Panc1 (cell line): ENCODE measurements at regions not wholly inside any gene's neighbourhood (a gene's known extent, or its start where the extent isn't known, plus 50 kb on each side); places are given as distances from the start of the nearest gene placed in this dataset.

Experiments used
- ATAC-seq: fragments of 200-7000 bp; cut with Tn5 transposase; 2 replicates; pipeline ENCODE4 v1.9.1; 2020; ENCODE audit warnings: mild to moderate bottlenecking, moderate library complexity
- BruUV-seq: library from RNA; stranded (reverse); fragments of 400-500 nt; replicated peaks from 2 replicates; lab custom pipeline; 2021; lab: Mats Ljungman, UMichigan
- CTCF ChIA-PET: fragments of 300-600 bp; sonication (Branson Sonifier 250); formaldehyde crosslinking; loops from one replicate; lab custom pipeline; 2022; ENCODE audit warnings: antibody characterized with exemption; lab: Charles Lee
- POLR2A ChIA-PET: fragments of 300-600 bp; sonication (Branson Sonifier 250); formaldehyde crosslinking; loops from one replicate; lab custom pipeline; 2022; ENCODE audit warnings: antibody characterized with exemption; lab: Charles Lee
- DNase-seq: peaks from one replicate; pipeline ENCODE4 v3.0.0-alpha.2; 2010; ENCODE audit warnings: low read depth, low spot score
- H3K27ac ChIP-seq: 2 replicates; pipeline ENCODE4 v1.5.1; 2011; ENCODE audit warnings: mild to moderate bottlenecking, low read length, inconsistent platforms
- H3K27me3 ChIP-seq: fragments of 200-500 bp; sonication (Bioruptor generic); 2 replicates; pipeline ENCODE4 v1.6.0; 2014; ENCODE audit warnings: low read length, inconsistent platforms; ENCODE audit not compliant: control insufficient read depth, insufficient read depth
- H3K36me3 ChIP-seq: fragments of 200-500 bp; sonication (Bioruptor generic); 2 replicates; pipeline ENCODE4 v1.5.1; 2014; ENCODE audit warnings: inconsistent platforms, mild to moderate bottlenecking, low read length, moderate library complexity; ENCODE audit not compliant: control insufficient read depth, insufficient read depth
- H3K4me1 ChIP-seq: 2 replicates; pipeline ENCODE4 v1.5.1; 2011; ENCODE audit warnings: inconsistent platforms, mild to moderate bottlenecking, low read length, moderate library complexity; ENCODE audit not compliant: control insufficient read depth, insufficient read depth
- H3K4me3 ChIP-seq, 2 experiments: 2 replicates each; pipeline ENCODE4 v1.5.1; 2011 to 2012; ENCODE audit warnings: low read depth in 2 of 2, low read length in 2 of 2, mild to moderate bottlenecking in 2 of 2, inconsistent platforms in 1 of 2, moderate library complexity in 1 of 2
- H3K9me3 ChIP-seq: fragments of 200-500 bp; sonication (Bioruptor generic); 2 replicates; pipeline ENCODE4 v1.5.1; 2014; ENCODE audit warnings: low read depth, mild to moderate bottlenecking, inconsistent platforms, low read length, moderate library complexity; ENCODE audit not compliant: control insufficient read depth, insufficient read depth
- POLR2AphosphoS5 ChIP-seq: IDR thresholded peaks from 2 replicates; pipeline ENCODE4 v1.6.1; 2012; ENCODE audit warnings: mild to moderate bottlenecking, low read depth, low read length, moderate library complexity
- SIN3A ChIP-seq: IDR thresholded peaks from 2 replicates; pipeline ENCODE4 v1.6.1; 2012; ENCODE audit warnings: low read depth, mild to moderate bottlenecking, low read length, moderate library complexity, borderline replicate concordance; ENCODE audit not compliant: insufficient read depth
- TCF7L2 ChIP-seq: IDR thresholded peaks from 2 replicates; pipeline ENCODE4 v1.6.1; 2011; ENCODE audit warnings: mild to moderate bottlenecking, low read depth, low read length, inconsistent platforms
- in situ Hi-C: cut with HindIII; loops from 2 replicates; pipeline ENCODE4 v1.10.0; 2016; ENCODE audit warnings: low sequenced_read_pairs, low pct_unique_long_range_greater_than_20kb
- intact Hi-C: fragments of 100-400 bp; cut with micrococcal nuclease; formaldehyde crosslinking; loops from one replicate; pipeline ENCODE4 v1.10.0; 2022; ENCODE audit not compliant: unreplicated experiment
- TF ChIP-seq, protein P1 (sequence below), 2 experiments: IDR thresholded peaks; 2 replicates each; pipeline ENCODE4 v1.6.1; 2011 to 2012; ENCODE audit warnings: low read depth in 2 of 2, control low read depth in 1 of 2, low read length in 1 of 2, mild to moderate bottlenecking in 1 of 2, moderate library complexity in 1 of 2; ENCODE audit not compliant: insufficient read depth in 1 of 2
- TF ChIP-seq, protein P2 (sequence below): fragments of 450-650 bp; IDR thresholded peaks from 2 replicates; pipeline ENCODE4 v1.5.1; 2017; ENCODE audit warnings: mild to moderate bottlenecking

DNA sequence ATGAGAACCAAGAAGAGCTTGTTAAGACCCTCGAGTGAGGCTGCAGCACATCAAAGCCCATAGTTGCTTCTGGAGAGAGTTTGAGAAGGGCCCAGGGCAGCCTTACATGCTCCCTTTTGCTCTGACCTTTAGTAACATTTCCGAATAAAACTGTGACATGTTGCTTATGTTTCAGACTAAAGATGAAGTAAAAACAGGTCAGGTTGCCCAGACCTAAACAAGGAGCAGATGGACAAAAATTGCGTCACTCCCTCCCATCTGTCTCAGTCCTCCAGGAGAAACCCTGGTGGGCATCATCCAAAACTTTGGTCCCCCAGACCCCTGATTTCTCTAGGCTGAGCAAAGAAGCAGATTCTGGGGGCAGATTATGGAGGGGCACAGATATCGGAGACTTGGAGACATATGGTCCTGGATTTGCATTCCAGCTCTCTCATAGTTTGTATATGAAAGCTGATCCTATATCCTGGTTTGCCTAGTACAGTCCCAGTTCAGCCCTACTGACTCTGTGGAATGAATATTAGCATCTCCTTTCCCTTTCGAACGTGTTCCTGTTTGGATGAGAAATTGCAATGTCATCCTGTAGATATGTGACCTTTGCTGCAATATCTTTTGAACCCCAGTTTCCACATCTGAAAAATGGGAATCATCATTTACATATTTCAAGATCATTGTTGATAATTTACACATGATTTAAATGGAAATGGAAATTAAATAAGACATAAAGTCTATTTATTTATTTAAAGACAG lies 304.9 kb upstream of the USP24 start:
- no peak for TF ChIP-seq POLR2AphosphoS5
- TF ChIP-seq, protein P1, sequence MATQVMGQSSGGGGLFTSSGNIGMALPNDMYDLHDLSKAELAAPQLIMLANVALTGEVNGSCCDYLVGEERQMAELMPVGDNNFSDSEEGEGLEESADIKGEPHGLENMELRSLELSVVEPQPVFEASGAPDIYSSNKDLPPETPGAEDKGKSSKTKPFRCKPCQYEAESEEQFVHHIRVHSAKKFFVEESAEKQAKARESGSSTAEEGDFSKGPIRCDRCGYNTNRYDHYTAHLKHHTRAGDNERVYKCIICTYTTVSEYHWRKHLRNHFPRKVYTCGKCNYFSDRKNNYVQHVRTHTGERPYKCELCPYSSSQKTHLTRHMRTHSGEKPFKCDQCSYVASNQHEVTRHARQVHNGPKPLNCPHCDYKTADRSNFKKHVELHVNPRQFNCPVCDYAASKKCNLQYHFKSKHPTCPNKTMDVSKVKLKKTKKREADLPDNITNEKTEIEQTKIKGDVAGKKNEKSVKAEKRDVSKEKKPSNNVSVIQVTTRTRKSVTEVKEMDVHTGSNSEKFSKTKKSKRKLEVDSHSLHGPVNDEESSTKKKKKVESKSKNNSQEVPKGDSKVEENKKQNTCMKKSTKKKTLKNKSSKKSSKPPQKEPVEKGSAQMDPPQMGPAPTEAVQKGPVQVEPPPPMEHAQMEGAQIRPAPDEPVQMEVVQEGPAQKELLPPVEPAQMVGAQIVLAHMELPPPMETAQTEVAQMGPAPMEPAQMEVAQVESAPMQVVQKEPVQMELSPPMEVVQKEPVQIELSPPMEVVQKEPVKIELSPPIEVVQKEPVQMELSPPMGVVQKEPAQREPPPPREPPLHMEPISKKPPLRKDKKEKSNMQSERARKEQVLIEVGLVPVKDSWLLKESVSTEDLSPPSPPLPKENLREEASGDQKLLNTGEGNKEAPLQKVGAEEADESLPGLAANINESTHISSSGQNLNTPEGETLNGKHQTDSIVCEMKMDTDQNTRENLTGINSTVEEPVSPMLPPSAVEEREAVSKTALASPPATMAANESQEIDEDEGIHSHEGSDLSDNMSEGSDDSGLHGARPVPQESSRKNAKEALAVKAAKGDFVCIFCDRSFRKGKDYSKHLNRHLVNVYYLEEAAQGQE (IDR thresholded peaks at IDR 0.05; ENCODE audit: insufficient read depth in 1 of 2, low read depth in 2 of 2, low read length in 1 of 2): no peak
- no peak for TF ChIP-seq SIN3A
- TF ChIP-seq TCF7L2: no peak
- TF ChIP-seq, protein P2, sequence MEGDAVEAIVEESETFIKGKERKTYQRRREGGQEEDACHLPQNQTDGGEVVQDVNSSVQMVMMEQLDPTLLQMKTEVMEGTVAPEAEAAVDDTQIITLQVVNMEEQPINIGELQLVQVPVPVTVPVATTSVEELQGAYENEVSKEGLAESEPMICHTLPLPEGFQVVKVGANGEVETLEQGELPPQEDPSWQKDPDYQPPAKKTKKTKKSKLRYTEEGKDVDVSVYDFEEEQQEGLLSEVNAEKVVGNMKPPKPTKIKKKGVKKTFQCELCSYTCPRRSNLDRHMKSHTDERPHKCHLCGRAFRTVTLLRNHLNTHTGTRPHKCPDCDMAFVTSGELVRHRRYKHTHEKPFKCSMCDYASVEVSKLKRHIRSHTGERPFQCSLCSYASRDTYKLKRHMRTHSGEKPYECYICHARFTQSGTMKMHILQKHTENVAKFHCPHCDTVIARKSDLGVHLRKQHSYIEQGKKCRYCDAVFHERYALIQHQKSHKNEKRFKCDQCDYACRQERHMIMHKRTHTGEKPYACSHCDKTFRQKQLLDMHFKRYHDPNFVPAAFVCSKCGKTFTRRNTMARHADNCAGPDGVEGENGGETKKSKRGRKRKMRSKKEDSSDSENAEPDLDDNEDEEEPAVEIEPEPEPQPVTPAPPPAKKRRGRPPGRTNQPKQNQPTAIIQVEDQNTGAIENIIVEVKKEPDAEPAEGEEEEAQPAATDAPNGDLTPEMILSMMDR: no peak
- in situ Hi-C loops: no loop called here
- peak overlapping the region; percentile 12; the same call in 1 of the 2 replicates for H3K27ac ChIP-seq
- no peaks in the 10 kb centered on the region for H3K4me1 ChIP-seq
- no peaks in the 10 kb centered on the region for H3K27me3 ChIP-seq
- ChIA-PET POLR2A (no interaction called here), CTCF (no interaction called here)
- no peaks in the 10 kb centered on the region for H3K9me3 ChIP-seq
- no peaks in the 10 kb centered on the region for H3K36me3 ChIP-seq
- H3K4me3 ChIP-seq: no peak overlapping the region
- intact Hi-C loops: no loop called here
- DNase-seq: no peak
- ATAC-seq: no peak
- BruUV-seq: no TSS peak

DNA sequence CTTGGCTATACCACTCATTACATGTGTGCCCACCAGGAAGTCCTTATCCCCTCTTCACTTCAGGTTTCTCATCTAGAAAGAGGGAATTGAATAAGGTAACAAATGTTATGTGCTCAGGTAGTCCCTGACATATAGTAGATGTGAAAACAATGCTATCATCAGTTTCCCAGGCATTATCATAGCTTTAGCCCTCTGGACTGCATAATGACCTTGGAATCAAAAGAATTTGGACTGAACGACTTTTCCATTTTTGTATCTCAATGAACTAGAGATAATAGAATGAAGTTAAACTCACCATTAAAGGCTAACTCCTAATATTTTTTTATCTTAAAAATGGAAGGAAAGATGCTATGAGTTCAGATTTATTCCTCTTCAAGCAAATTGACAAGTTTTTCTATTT lies 304.1 kb upstream of the USP24 start:
- CTCF ChIA-PET: no interaction called here
- Histone ChIP-seq H3K27me3 (no peaks in the 10 kb centered on the region), H3K27ac (no peak overlapping the region), H3K36me3 (no peaks in the 10 kb centered on the region), H3K4me1 (no peaks in the 10 kb centered on the region), H3K9me3 (no peaks in the 10 kb centered on the region), H3K4me3 (no peak overlapping the region)
- DNase-seq (no peak), ATAC-seq (no peak)
- POLR2A ChIA-PET: no interaction called here
- intact Hi-C loops: no loop called here
- TF ChIP-seq, protein P2: no peak
- TF ChIP-seq TCF7L2: no peak
- in situ Hi-C loops: no loop called here
- BruUV-seq: no TSS peak
